ENCODE measurements at regions not wholly inside any gene's neighbourhood (a gene's known extent, or its start where the extent isn't known, plus 50 kb on each side); places are given as distances from the start of the nearest gene placed in this dataset.

- no peaks in the 10 kb centered on the region for H3K9me3 ChIP-seq (ENCODE audit: insufficient read depth, low read length)
- H3K4me3 ChIP-seq (ENCODE audit: insufficient read length, low read depth), result no peak overlapping the region
- no peak for TF ChIP-seq SUZ12 (IDR thresholded peaks at IDR 0.05; ENCODE audit: extremely low read depth, insufficient read depth, insufficient read length)
- TF ChIP-seq ZNF274 (IDR thresholded peaks at IDR 0.05; ENCODE audit: low read depth, low read length), result no peak
- TF ChIP-seq YY1 (IDR thresholded peaks at IDR 0.05; ENCODE audit: insufficient read depth, insufficient read length), result no peak
- H3K9ac ChIP-seq (ENCODE audit: insufficient read length, low read depth), result no peak overlapping the region
- H3K4me1 ChIP-seq (ENCODE audit: insufficient read depth, insufficient read length), result no peaks in the 10 kb centered on the region
- no peaks in the 10 kb centered on the region for H3K36me3 ChIP-seq (ENCODE audit: insufficient read depth, insufficient read length, low read length)
- no peak for DNase-seq (ENCODE audit: low read depth, low spot score)
- no peaks in the 10 kb centered on the region for H3K27me3 ChIP-seq (ENCODE audit: insufficient read depth, insufficient read length)
Observed at GRCh38 chr6:55675941-55676340, 96.9 kb upstream of the HMGCLL1 start.

GRCh38 chr6:55674672-55675071 lies 95.7 kb upstream of the HMGCLL1 start:
- Histone ChIP-seq H3K36me3 (ENCODE audit: insufficient read depth, insufficient read length, low read length) (no peaks in the 10 kb centered on the region), H3K4me3 (ENCODE audit: insufficient read length, low read depth) (no peak overlapping the region), H3K9ac (ENCODE audit: insufficient read length, low read depth) (no peak overlapping the region), H3K4me1 (ENCODE audit: insufficient read depth, insufficient read length) (no peaks in the 10 kb centered on the region), H3K27me3 (ENCODE audit: insufficient read depth, insufficient read length) (no peaks in the 10 kb centered on the region), H3K9me3 (ENCODE audit: insufficient read depth, low read length) (no peaks in the 10 kb centered on the region)
- no peak for DNase-seq (ENCODE audit: low read depth, low spot score)
- TF ChIP-seq YY1 (IDR thresholded peaks at IDR 0.05; ENCODE audit: insufficient read depth, insufficient read length) (no peak), ZNF274 (IDR thresholded peaks at IDR 0.05; ENCODE audit: low read depth, low read length) (no peak), SUZ12 (IDR thresholded peaks at IDR 0.05; ENCODE audit: extremely low read depth, insufficient read depth, insufficient read length) (no peak)

GRCh38 chr6:55670850-55671413 lies 91.9 kb upstream of the HMGCLL1 start:
- Histone ChIP-seq H3K4me3 (ENCODE audit: insufficient read length, low read depth) (no peak overlapping the region), H3K9me3 (ENCODE audit: insufficient read depth, low read length) (no peaks in the 10 kb centered on the region), H3K27me3 (ENCODE audit: insufficient read depth, insufficient read length) (no peaks in the 10 kb centered on the region), H3K9ac (ENCODE audit: insufficient read length, low read depth) (no peak overlapping the region), H3K36me3 (ENCODE audit: insufficient read depth, insufficient read length, low read length) (no peaks in the 10 kb centered on the region), H3K4me1 (ENCODE audit: insufficient read depth, insufficient read length) (no peaks in the 10 kb centered on the region)
- TF ChIP-seq ZNF274 (IDR thresholded peaks at IDR 0.05; ENCODE audit: low read depth, low read length) (no peak), YY1 (IDR thresholded peaks at IDR 0.05; ENCODE audit: insufficient read depth, insufficient read length) (no peak), SUZ12 (IDR thresholded peaks at IDR 0.05; ENCODE audit: extremely low read depth, insufficient read depth, insufficient read length) (no peak)
- no peak for DNase-seq (ENCODE audit: low read depth, low spot score)

GRCh38 chr6:55669028-55669427 lies 90.0 kb upstream of the HMGCLL1 start:
- Histone ChIP-seq H3K36me3 (ENCODE audit: insufficient read depth, insufficient read length, low read length) (no peaks in the 10 kb centered on the region), H3K4me3 (ENCODE audit: insufficient read length, low read depth) (no peak overlapping the region), H3K27me3 (ENCODE audit: insufficient read depth, insufficient read length) (no peaks in the 10 kb centered on the region), H3K9ac (ENCODE audit: insufficient read length, low read depth) (no peak overlapping the region), H3K4me1 (ENCODE audit: insufficient read depth, insufficient read length) (no peaks in the 10 kb centered on the region), H3K9me3 (ENCODE audit: insufficient read depth, low read length) (no peaks in the 10 kb centered on the region)
- TF ChIP-seq SUZ12 (IDR thresholded peaks at IDR 0.05; ENCODE audit: extremely low read depth, insufficient read depth, insufficient read length) (no peak), ZNF274 (IDR thresholded peaks at IDR 0.05; ENCODE audit: low read depth, low read length) (no peak), YY1 (IDR thresholded peaks at IDR 0.05; ENCODE audit: insufficient read depth, insufficient read length) (no peak)
- DNase-seq (ENCODE audit: low read depth, low spot score), result no peak

GRCh38 chr6:55668591-55668990 lies 89.6 kb upstream of the HMGCLL1 start:
- Histone ChIP-seq H3K4me1 (ENCODE audit: insufficient read depth, insufficient read length) (no peaks in the 10 kb centered on the region), H3K9me3 (ENCODE audit: insufficient read depth, low read length) (no peaks in the 10 kb centered on the region), H3K27me3 (ENCODE audit: insufficient read depth, insufficient read length) (no peaks in the 10 kb centered on the region), H3K36me3 (ENCODE audit: insufficient read depth, insufficient read length, low read length) (no peaks in the 10 kb centered on the region), H3K9ac (ENCODE audit: insufficient read length, low read depth) (no peak overlapping the region), H3K4me3 (ENCODE audit: insufficient read length, low read depth) (no peak overlapping the region)
- TF ChIP-seq ZNF274 (IDR thresholded peaks at IDR 0.05; ENCODE audit: low read depth, low read length) (no peak), SUZ12 (IDR thresholded peaks at IDR 0.05; ENCODE audit: extremely low read depth, insufficient read depth, insufficient read length) (no peak), YY1 (IDR thresholded peaks at IDR 0.05; ENCODE audit: insufficient read depth, insufficient read length) (no peak)
- DNase-seq (ENCODE audit: low read depth, low spot score), result no peak

- H3K4me3 ChIP-seq (ENCODE audit: insufficient read length, low read depth), result no peak overlapping the region
- no peak for TF ChIP-seq ZNF274 (IDR thresholded peaks at IDR 0.05; ENCODE audit: low read depth, low read length)
- TF ChIP-seq YY1 (IDR thresholded peaks at IDR 0.05; ENCODE audit: insufficient read depth, insufficient read length), result no peak
- no peak for TF ChIP-seq SUZ12 (IDR thresholded peaks at IDR 0.05; ENCODE audit: extremely low read depth, insufficient read depth, insufficient read length)
- no peak for DNase-seq (ENCODE audit: low read depth, low spot score)
- H3K9ac ChIP-seq (ENCODE audit: insufficient read length, low read depth), result no peak overlapping the region
- no peaks in the 10 kb centered on the region for H3K36me3 ChIP-seq (ENCODE audit: insufficient read depth, insufficient read length, low read length)
- H3K4me1 ChIP-seq (ENCODE audit: insufficient read depth, insufficient read length), result no peaks in the 10 kb centered on the region
- no peaks in the 10 kb centered on the region for H3K9me3 ChIP-seq (ENCODE audit: insufficient read depth, low read length)
- H3K27me3 ChIP-seq (ENCODE audit: insufficient read depth, insufficient read length), result no peaks in the 10 kb centered on the region
Observed at GRCh38 chr6:55667341-55667740, 88.3 kb upstream of the HMGCLL1 start.

GRCh38 chr6:55666606-55667225 lies 87.7 kb upstream of the HMGCLL1 start:
- no peaks in the 10 kb centered on the region for H3K9me3 ChIP-seq (ENCODE audit: insufficient read depth, low read length)
- H3K36me3 ChIP-seq (ENCODE audit: insufficient read depth, insufficient read length, low read length), result no peaks in the 10 kb centered on the region
- no peaks in the 10 kb centered on the region for H3K4me1 ChIP-seq (ENCODE audit: insufficient read depth, insufficient read length)
- H3K4me3 ChIP-seq (ENCODE audit: insufficient read length, low read depth), result no peak overlapping the region
- no peak overlapping the region for H3K9ac ChIP-seq (ENCODE audit: insufficient read length, low read depth)
- no peak for TF ChIP-seq ZNF274 (IDR thresholded peaks at IDR 0.05; ENCODE audit: low read depth, low read length)
- TF ChIP-seq YY1 (IDR thresholded peaks at IDR 0.05; ENCODE audit: insufficient read depth, insufficient read length), result no peak
- no peak for TF ChIP-seq SUZ12 (IDR thresholded peaks at IDR 0.05; ENCODE audit: extremely low read depth, insufficient read depth, insufficient read length)
- DNase-seq (ENCODE audit: low read depth, low spot score), result no peak
- no peaks in the 10 kb centered on the region for H3K27me3 ChIP-seq (ENCODE audit: insufficient read depth, insufficient read length)
